Esophagus squamous epithelium (tissue), 4 donors: ENCODE measurements at regions not wholly inside any gene's neighbourhood (a gene's known extent, or its start where the extent isn't known, plus 50 kb on each side); places are given as distances from the start of the nearest gene placed in this dataset.

Experiments
- CTCF ChIP-seq, 6 experiments: fragments of 450-650 bp in 4 of 6; fragments of 200-600 bp in 2 of 6; sonication (generic) in 2 of 6; IDR thresholded peaks; one replicate each; pipeline ENCODE4 v1.5.1; 2016 to 2019; ENCODE audit warnings: antibody characterized with exemption in 6 of 6, mild to moderate bottlenecking in 4 of 6, moderate library complexity in 4 of 6
- POLR2A ChIP-seq, 4 donors: fragments of 450-650 bp; IDR thresholded peaks; one replicate each; pipeline ENCODE4 v1.6.1; 2017; ENCODE audit warnings: antibody characterized with exemption in 4 of 4, mild to moderate bottlenecking in 4 of 4, moderate library complexity in 3 of 4

GRCh38 chr13:109476001-109476400 is 310.4 kb downstream of the IRS2 start:
- TF ChIP-seq CTCF (IDR thresholded peaks at IDR 0.05) (no peak), POLR2A (IDR thresholded peaks at IDR 0.05) (no peak)
